Ammon's horn (tissue), 1 donor: ENCODE measurements at regions not wholly inside any gene's neighbourhood (a gene's known extent, or its start where the extent isn't known, plus 50 kb on each side); places are given as distances from the start of the nearest gene placed in this dataset.

Experiments used
- DNase-seq: peaks from one replicate; pipeline ENCODE4 v3.0.0-alpha.2; 2016; ENCODE audit warnings: low spot score

DNA sequence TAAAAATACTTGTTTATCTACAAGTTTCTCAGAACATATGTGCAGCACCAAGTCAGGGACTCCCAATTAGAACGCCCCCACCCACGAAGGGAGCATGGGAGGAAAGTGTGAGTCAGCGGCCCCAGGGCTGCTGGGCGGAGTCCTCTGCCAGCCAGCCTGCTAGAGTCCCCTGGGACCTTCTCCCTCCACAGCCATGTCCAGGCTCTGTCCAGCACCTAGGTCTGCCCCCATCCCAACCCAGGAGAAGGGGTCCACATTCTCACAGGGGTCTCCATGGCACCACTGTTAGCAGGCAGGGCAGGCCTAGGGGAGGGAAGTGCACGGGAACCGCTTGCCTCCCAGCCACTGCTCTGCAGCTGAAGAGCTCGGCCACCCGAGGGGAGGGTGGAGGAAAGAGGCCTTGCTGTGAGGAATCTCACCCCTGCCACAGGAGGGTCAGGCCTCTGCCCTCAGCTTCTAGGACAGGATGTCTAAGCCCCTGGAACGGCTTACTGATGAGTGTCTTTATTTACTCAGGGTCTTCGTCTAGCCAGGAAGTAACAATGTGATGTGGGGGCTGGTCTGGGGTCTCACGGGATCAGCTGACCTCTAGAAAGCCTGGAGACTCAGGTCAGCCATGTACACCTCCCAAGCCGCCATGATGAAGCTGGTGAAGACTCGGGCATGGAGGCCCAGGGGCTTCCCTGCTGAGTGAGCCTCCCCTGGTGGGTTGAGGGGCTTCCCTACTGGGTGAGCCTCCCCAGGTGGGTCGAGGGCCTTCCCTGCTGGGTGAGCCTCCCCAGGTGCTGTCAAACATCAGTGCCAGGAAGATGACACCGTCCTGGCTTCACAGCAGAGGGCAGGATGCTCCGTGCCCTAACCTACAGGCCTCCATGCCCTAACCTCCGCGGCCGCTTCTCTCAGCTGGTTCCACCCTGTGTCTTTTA lies 190.3 kb downstream of the RBFOX3 start:
- DNase-seq: peak; percentile 54

DNA sequence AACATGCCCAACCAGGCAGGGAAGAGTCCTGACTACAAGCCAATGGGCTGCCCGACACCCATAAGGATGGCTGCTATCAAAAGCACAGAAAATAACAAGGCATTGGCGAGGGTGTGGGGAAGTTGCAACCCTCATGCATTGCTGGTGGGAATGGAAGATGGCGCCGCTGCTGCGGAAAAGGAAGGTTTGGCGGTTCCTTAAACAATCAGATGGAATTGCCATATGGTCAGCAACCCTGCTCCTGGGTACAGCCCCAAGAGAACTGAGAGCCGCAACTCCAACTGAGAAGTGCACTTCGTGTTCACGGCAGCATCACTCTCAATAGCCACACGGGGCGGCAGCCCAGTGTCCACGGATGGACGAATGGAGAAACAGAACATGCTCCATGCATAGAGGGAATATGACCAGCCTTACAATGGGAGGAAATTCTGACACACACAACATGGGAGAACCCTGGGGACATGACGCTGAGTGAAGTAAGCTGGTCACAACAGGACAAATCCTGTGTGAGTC lies 193.3 kb downstream of the RBFOX3 start:
- DNase-seq: no peak

DNA sequence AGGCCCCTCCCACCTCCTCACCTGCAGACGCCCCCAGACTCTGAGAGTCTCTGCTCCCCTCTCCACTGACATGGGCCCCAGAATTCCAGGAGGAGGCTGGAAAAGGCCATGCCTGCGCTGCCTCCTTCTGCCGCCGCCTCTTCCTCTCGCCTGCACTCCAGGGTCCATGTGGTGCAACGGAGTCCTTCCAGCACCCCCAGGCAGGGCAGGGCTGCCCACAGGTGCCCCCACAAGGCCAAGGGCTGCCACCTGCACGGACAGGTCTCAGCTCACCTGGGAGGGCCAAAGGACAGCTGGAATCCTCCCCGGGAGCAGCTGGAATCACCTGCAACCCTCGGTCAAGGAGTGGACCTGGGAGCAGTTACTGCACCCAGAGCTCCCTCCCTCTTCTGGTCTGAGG lies 194.9 kb downstream of the RBFOX3 start:
- DNase-seq: no peak

DNA sequence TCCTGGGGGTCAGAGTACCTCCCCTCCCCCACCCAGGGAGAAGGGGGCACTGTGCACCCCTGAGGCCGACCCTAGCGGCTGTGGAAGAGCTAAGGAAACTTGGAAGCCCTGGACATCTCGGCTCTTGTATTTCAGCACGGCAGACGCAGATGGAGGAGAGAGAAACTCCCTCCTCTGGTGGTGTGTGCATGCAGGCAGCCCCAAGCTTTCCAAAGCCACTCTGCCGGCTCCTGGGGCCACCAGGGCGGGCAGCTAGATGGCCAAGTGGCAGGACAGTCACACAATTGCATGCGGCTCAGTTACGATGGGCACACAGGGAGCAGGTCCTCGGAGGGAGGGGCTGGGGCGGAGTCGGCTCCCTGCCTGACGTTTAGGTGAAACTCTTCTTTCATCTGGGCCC lies 195.5 kb downstream of the RBFOX3 start:
- no peak for DNase-seq

DNA sequence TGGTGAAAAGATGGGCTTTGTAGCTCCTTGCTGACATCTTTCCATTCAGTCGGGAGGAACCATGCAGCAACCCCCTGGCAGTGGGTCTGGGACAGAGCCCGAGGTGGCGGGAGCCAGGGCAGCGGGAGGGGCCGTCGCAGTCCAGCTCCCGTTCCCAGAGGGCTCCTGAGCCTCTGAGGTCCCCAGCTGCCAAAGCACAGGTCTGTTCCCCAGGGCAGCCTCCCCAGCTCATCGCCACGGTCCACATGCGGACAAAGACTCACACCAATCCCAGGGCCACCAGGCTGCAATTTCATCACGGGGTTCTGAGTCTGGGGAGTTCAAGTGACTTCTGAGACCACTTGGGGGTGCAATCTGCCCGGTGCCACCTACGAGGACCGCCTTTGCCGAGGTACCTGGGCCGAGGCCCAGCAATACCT lies 196.0 kb downstream of the RBFOX3 start:
- no peak for DNase-seq

DNA sequence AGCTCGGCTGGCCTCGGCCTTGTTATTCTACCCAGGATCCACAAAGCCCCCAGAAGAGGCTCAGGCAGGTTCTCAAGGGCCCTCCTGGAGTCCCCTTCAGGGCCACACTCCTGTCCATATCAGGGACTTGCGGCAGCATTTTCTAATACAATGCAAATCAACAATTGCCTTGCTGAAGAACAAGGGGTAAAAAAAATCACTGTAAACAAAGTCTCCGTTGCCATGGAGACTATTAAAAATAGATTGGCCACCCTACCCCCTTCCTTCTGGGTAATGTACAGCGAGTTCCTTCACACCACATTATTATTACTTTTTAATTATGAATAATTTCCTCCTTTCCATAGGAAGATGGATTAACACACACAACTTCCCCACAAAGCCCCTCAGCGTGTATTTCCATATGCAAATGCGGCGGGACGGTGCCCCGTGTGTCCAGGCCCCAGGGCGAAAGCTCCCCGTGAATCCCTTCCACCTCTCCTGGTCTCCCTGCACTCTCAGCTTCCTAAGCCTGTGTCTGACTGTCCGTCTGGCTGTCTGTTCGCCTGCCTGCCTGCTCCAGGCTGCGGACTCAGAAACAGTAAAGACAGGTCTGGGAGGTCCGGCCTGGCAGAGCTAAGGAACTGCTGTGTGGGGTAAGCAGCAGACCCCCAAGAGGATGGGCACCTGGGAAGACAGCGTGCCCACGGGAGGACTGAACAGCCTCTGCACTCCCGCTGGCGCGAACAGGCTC lies 196.6 kb downstream of the RBFOX3 start:
- DNase-seq: no peak

DNA sequence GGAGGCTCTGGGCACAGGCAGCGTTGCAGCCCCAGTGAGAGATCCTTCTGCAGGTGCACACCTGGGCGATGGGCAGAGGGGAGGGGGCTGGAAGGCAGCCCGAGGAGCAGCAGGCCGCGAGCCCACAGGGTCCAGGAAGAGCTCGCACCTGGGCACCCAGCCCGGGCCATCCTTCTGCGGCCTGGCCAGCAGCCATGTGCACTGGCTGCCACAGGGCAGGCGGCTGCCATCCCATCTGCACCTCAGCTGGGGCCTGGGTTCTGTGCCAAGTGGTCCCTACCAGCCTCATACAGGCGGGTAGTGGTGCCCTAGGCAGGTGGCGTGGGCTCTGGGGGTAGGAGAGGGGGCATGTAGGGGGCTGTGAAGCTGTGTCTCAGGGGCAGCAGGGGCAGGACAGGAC lies 197.2 kb downstream of the RBFOX3 start:
- no peak for DNase-seq

DNA sequence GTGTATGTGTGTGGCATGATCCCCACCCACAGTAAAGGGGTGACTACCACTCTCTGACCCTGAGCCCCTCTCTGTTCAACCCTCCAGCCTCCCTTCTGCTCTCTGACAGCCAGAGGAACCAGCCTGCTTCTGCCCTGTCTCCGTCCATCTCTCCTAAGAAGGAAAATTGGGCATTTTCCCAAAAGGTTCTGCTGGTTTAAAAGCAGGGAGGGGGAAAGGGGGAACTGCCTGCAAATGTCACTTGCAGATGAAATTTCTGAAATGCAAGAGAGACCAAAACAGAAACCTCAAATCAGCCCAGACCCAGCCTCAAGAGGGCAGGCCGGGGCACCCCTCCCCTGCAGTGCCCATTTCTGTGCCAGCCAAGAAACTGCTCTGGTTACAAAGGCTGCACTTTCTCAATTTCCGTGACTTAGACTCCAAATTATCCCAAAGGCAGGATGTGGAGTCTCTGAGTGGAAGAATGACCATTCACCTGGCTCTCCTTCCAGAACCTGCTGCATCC lies 197.9 kb downstream of the RBFOX3 start:
- DNase-seq: no peak

DNA sequence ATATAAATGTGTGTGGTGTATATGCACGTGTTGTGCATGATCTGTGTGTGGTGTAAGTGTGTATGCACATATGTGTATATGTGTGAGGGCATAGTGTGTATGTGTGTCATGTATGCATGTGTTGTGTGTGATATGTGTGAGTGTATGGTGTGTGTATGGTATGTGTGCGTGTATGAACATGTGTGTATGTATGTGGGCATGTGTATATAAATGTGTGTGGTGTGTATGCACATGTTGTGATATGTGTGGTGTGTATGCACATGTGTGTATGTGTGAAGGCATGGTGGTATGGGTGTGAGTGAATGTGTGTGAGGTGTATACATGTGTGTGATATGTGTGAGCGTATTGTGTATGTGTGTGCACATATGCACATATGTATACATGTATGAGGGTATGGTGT lies 198.7 kb downstream of the RBFOX3 start:
- no peak for DNase-seq

DNA sequence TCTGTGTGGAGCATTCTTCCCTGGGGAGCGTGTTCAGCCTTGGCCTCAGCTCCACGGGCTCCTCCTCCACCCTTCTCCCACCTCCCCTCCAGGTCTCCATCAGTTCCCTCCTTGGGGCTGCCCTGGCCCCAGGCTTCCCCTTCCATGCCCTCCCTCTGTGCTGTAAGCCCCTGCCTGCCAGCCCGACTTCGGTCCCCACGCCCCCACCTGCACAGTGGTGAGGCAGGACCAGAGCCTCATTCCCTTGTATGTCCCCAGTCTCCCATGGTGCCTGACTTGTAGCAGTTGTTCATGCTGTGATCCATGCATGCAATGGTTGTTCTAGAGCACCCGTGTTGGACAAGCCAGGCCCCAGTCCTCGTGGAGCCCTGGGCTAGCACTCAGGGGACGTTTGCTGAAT lies 199.4 kb downstream of the RBFOX3 start:
- no peak for DNase-seq

DNA sequence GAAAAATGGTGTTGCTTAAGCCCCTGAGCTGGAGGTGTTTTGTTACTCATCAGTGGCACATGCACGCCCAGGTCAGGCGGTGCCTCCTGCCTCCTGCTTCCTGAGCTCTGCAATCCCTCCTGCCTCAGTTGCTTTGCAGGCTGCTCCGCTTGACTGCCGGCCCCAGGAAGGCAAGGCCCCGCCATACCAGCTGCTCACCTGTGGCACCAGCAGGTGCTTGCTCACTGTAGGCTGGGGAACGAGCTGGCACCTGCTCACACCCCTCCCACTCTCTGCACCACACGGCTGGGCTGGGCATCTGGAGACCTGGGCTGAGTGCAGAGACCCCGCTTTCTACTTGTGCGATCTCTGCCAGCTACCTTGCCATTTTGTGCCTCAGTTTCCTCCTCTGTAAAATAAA lies 200.2 kb downstream of the RBFOX3 start:
- no peak for DNase-seq

DNA sequence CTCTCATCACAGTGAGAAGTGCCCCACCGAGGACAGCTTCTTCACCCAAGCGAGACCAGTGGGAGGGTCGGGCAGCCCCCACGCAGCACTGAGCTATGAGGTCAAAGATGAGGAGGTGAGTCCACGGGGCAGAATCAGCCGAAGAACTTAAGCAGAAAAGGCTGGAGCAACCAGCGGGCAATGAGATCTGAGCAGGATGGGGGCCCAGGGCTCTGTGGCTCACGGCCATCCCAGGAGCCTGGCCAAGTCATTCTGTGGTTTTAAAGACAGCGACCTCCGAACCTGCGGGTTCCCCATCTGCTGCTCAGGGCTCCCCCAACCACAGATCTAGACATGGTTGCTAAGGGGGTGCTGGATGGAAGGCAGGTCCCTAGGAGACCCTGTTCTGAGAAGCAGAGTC lies 202.6 kb downstream of the RBFOX3 start:
- no peak for DNase-seq

DNA sequence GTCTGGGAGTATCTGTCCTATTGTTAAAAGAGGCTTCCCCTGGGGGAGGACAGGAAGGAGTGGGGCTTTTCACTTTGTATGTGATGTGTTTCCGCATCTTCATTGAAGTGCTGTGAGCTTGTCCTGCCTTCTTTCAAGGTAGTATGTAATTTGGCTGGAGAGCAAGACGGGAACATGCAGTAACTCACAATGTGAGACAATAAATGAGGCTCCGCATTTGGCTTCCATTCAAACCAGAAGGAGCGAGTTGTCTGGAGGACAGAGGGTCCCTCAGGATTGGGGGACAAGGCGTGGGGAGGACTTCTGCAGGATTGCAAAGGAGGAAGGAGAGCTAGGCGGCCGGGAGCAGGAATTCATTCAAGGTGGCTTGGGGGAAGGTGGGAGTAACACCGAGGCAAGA lies 203.5 kb downstream of the RBFOX3 start:
- DNase-seq: no peak

DNA sequence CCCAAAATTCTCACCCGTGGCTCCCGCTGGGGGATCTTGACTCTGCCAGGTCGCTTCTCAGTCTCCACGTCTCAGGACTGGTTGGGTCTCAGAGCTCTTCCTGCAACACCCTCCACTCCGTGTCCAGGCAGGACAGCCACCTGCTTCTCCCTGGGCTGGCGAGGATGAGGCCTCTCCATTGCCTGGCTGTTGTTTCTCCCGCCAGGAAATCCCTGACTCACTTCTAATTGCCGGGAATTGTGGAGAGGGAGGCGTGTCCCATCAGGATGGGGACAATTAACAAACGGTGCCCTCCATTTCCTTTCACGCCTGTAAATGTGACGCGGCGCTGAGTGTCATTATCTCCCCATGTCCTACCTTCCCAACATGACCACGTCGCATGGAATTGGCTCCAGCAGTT lies 204.5 kb downstream of the RBFOX3 start:
- DNase-seq: no peak

DNA sequence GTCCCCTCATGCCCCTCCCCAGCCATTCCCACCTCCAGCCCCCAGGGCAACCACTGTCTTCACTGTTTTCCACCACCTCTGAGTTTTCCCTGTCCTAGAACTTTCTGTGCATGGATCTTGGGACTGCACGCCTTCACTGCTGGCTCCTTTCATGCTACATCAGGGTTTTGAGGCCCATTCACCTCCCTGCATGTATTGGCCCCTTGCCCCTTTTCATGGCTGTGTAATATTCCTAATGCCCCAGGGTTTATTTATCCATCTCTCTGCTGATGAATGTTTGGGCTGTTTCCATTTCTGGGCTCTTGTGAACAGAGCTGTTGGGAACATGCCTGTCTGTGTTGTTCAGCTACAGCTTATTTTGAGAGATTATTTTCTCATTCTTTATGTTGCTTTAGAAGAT lies 205.0 kb downstream of the RBFOX3 start:
- no peak for DNase-seq

DNA sequence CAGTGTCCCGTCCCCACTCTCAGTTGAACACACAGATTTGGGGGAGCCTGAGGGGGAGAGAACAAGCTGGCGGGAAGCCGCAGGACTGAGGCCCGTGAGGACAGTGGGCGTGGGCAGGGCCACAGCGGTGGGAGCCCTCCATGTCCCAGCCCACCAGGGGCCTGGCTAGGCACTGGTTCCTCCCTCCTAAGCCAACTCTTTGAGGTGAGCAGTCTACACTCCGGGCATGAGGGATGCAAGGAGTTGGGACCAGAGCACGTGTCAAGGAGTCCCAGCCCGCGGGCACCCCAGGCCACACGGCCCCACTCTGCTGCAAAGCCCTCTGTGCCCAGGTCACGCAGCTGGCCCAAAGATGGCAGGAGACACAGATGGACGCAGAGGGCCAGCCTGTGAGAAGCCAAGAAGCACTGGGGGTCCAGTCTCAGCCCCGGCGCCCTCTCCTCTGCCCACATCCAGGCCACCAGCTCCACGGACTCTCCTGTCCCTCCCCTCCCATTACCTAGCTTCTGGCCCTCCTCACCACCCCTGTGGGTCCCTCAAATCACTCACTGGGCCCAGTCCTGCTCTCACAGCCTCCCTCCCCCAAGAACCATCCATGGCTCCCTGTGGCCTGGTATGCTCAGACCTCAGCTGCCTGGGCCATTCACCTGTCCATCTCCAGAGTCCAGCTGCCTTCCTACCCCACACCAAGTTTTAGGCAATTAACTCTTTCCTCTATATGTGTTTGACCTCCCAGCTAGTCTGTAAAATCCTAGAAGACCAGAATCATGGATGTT lies 206.5 kb downstream of the RBFOX3 start:
- no peak for DNase-seq

DNA sequence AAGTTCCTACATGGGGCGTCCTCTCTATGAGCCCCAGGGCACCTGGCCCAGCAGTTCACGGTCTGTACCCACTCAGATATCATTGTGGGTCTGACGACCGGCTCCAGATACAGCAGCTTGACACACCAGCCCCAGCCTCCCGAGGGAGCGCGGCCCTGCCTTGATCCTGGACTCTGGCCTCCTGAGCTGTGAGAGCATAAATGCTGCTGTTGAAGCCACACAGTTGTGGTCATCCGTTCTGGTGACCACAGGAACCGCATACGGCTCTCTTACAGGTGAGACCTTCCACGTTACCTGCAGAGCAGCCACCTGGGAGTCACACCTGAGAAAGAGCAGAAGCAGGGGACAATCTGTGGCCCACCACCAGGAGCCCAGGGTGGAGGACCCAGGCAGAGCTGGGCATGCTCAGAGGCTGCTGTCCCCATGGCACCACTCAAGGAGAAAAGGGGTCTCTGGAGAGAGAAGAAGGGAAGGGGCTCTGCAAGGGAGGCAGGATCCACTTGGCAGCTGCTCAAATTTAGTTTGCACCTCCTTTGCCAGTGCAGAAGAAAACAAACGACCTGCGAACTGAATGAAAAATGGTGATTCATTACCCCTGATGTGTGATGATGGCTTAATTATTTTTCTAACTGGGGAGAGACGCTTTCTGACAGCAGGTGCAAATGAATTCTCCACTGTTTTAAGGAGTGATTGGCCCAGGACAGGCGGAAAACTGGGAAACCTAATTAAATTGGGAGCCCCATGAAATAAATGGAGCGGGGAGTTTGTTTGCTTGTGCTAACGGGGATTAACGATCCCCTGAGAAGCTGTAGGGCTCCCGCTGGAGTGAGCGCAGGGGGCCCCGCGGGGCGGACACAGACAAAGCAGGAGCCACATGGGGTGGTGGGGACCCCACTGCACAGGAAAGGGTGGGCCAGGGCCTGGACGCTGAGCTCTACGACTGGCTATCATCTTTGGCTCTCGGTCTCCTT lies 208.9 kb downstream of the RBFOX3 start:
- DNase-seq: no peak

DNA sequence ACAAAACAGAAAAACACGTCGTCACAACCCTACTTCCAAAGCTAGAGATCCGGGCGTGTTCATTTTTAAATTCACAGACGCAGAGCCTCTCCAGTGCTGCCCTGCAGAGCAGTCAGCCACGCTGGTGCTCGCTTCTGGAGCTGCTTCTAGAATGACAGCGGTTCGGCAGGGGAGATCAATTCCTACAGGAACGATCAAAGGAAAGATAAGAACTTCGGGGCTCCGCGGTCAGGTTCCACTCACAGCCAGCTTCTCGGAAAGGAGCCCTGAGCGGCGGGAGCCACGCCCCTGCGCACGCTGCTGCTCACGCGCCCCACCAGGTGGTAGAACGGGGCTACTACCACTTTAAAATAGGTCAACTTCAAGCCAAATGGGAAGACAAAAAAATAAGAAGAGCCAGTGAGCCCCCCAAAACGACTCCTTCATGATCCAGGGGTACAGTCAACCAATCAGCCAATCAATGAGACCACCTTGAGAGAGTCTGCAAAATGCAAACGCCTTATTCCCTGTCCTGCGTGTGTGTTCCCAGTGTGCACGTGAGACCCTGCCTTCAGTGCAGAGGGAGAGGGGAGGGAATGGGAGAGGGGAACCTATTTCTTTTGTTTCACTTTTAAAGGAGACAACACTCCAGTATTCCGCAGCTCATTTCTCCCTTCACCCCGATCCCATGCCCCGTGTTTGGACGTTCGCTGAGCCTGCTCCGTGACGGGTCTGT lies 209.7 kb downstream of the RBFOX3 start:
- DNase-seq: peak; percentile 76

DNA sequence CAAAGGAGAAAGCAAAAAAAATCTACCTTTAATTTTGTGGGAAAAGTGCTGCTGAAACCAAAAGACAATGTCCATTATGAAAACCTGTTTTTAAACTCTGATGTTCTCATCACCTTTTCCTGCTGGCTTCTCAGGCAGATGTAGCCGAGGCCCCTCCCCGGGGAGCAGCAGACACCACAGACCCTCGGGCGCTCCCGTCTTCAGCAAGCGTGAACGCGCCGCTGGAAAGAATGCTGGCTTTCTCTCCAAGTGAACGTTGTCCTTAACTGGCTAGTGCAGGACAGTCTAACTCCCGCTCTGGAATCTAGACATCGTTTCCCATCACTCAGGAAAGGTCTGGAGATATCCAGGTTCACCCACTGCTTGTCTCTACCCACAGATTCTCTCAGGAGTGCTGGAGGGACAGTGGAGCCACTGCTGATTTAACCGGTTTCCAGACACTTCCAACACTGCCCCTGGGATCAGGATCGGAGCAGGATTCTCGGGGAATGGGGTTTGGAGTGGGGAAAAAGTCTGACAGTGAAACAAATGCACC lies 211.2 kb downstream of the RBFOX3 start:
- DNase-seq: no peak

DNA sequence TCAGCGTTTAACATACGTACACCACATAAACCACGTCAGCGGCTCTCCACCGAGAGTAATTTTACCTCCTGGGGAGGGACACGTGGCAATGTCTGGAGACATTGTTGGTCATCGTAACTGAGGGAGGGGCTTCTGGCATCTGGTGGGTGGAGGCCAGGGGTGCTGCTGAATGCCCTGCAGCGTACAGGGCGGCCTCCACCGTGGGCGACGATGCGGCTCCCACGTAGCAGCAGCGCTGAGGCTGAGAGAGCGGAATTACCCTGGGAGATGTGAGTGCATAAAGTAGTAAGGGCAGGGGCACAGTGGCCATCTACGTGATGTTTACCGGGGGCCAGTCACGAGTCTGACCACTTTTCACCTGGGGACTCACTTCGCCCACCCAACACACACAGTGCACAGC lies 212.4 kb downstream of the RBFOX3 start:
- no peak for DNase-seq
